ENCODE measurements at regions not wholly inside any gene's neighbourhood (a gene's known extent, or its start where the extent isn't known, plus 50 kb on each side); places are given as distances from the start of the nearest gene placed in this dataset.

DNA sequence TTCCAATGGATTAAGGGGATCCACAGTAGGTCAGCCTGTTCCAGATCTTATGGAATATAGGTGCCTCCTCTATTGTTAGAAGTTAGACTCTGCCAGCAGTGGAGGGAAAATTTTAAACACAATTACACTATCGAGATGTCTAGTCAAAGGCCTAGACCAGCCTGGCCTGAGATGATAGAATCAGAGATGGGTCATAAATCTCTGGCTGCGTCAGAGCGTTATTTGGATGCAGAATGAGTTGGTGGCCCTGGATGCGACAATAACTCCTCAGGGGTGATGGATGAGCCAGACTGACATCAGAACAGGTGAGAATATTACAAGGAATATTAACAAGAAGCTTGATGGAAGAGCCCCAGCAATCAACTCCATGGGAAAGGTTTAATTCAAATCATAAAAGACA lies 149.3 kb upstream of the TCF4 start:
- TF ChIP-seq TAF1 (IDR thresholded peaks at IDR 0.05; ENCODE audit: borderline replicate concordance, insufficient read depth, low read length) (no peak), POLR2AphosphoS5 (IDR thresholded peaks at IDR 0.05; ENCODE audit: low read depth, low read length) (no peak)
- TF ChIP-seq, protein P1, sequence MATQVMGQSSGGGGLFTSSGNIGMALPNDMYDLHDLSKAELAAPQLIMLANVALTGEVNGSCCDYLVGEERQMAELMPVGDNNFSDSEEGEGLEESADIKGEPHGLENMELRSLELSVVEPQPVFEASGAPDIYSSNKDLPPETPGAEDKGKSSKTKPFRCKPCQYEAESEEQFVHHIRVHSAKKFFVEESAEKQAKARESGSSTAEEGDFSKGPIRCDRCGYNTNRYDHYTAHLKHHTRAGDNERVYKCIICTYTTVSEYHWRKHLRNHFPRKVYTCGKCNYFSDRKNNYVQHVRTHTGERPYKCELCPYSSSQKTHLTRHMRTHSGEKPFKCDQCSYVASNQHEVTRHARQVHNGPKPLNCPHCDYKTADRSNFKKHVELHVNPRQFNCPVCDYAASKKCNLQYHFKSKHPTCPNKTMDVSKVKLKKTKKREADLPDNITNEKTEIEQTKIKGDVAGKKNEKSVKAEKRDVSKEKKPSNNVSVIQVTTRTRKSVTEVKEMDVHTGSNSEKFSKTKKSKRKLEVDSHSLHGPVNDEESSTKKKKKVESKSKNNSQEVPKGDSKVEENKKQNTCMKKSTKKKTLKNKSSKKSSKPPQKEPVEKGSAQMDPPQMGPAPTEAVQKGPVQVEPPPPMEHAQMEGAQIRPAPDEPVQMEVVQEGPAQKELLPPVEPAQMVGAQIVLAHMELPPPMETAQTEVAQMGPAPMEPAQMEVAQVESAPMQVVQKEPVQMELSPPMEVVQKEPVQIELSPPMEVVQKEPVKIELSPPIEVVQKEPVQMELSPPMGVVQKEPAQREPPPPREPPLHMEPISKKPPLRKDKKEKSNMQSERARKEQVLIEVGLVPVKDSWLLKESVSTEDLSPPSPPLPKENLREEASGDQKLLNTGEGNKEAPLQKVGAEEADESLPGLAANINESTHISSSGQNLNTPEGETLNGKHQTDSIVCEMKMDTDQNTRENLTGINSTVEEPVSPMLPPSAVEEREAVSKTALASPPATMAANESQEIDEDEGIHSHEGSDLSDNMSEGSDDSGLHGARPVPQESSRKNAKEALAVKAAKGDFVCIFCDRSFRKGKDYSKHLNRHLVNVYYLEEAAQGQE (IDR thresholded peaks at IDR 0.05; ENCODE audit: insufficient read depth in 1 of 2, low read depth in 2 of 2, low read length in 2 of 2) = no peak

Data from PFSK-1 (cell line).